ENCODE measurements at regions not wholly inside any gene's neighbourhood (a gene's known extent, or its start where the extent isn't known, plus 50 kb on each side); places are given as distances from the start of the nearest gene placed in this dataset.

DNA sequence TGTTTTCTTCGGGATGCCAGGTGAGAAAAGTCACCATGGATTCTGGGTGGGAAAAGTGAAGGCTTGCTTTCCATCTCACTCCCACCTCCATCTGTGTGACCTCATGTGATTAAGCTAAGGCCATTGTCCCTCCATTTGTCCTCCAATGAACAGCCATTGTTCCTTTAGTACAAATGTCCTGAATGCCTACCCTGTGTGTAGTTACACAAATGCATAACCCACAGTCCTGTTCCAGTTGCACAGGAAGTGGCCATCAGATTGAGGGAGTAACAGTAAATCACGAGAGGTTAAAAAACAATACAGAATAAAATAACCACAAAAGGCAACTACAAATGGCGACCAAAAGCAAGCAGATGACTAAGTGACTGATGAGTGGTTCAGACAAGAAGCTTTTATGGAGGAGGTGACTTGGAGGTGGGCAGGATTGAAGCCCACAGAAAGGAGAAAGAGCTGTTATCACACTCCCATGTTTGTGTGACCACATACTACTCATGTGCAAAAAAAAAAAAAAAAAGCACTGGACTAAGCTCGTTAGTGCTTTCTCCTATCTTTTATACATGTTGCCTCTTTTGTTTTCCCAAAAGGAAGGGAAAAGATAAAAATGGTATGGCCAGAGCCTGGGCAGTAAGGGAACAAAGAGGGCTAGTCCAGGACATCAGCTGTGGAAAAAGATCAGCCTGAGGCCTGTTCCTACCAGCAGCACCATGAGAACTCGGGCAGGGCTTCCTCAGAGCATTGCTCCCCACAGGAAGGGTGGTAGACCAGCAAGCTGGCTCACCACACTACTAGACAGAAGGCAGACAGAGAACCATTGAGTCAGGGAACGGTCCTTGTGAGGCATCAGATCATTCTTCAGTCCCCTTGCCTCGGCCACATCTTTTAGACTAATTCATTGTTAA, 111.0 kb downstream of the TFAP2A start:
- no peak for DNase-seq

DNA sequence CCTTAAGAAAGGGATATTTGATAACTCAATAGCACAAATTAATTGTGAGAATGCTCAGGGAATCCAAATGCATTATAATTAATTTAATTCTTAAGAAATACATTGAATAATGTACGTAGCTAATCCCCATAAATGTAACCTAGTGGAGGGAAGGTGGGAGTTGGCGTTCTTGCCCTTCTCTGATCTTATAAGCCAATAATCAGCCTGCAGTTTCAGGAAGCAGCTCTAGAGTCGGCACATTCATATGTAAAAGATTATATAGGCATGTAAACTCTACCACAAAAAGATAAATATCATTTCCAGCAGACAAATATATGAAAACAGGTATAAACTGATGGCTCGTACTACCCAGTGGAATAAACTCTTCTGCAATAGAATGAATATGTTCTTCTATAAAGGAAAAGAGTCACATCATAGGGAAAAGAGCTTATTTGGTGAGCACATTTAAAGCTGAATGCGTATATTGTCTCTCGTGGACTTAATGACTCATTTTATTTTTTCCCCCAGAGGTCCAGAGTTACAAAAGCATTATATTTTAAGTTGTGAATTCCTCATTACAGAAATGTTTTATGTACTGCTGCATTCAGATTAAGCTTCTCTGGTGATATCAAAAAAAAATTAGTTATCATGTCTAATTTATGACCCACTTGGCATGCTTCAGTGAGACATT, 112.2 kb downstream of the TFAP2A start:
- DNase-seq, result no peak

DNA sequence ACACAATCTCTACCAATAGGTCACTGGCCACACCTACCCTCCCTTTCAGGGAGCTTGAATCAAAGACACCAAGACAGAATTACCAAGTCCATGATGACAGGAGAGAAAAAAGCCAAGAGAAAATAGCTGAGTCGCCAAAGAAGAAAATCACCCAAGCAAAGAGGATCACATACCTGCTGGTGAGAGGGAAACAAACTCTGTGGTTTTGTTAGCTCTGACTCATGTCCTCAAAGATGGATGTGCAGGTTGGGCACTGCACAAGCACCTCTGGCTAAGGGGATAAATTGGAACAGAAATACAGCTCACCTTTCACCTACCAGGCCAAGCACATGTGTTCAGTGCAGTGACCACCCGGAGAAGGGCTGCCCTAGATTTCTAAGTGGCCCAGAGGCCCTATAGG, 114.8 kb downstream of the TFAP2A start:
- no peak for DNase-seq

DNA sequence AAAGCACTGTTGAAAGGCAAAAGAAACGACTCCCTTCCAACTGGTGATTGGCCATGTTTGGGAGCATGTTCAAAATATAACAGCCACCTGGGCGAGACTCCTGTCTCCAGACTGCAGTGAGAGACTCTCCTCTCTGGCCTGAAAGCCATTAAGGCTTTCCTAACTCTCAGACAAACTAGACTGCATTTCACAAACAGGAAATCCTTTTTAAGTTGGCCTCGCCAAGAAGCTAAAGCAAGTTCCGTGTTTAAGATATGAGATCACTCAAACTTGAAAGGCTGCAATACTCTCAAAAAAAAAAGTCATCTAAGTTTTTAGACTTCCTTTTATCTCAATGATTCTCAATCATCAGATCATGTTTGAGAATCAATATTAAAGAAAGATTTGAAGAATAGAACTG, 117.0 kb downstream of the TFAP2A start:
- DNase-seq, result no peak

DNA sequence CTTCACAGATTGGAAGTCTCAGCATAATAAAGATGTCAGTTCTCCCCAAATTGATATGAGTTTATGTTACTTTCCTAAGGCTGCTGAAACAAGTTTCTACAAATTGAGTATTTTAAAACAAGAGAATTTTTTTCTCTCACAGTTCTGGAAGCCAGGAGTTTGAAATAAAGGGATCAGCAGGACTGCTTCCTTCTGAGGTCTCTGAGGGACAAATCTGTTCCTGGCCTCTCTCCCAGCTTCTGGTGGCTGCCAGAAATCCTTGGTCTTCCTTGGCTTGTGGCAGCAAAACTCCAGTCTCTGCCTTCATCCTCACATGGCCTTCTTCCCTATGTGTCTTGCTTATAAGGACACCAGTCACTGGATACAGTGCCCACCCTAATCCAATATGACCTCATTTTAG, 136.1 kb downstream of the TFAP2A start:
- DNase-seq, result no peak

DNA sequence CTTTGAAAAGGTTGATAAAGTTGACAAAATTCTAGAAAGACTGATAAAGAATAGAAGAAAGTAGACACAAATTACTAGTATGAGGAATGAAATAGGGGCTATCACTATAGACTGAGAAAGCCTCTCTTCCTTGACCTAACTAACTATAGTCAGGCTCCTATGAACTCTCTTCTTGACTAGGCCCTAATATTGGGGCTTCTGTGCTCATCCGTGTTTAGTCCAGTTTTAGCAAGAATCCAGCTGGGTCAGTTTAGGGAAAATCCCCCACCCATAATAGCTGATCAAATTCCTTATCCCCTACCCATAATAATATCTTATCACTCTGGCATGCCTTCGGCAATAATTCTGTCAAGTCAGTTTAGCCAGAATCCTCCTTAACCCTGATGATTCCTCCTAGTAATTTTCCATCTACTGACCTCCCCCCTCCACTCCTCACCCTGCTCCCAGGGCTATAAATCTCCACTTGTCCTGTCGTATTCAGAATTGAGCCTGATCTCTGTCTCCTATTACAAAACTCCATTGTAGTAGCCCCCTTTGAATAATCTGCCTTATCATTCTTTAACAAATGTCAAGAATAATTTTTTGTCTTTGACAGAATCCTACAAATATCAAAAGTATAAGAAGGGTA, 138.1 kb downstream of the TFAP2A start:
- DNase-seq, result no peak

DNA sequence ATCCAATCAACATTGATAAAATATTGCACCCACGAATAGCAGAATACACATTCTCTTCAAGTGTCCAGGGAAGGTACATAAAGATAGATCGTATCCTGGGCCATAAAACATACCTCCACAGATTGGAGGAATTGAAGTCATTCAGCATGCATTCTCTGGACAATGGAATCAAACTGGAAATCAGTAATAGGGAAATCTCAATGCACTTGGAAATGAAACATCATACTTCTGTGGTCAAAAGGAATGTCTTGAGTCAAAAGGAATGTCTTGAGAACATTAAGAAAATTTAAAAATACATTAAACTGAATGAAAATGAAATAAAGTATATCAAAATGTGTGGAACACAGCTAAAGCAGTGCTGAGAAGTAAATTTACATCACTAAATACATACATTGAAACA, 138.8 kb downstream of the TFAP2A start:
- DNase-seq, result no peak

DNA sequence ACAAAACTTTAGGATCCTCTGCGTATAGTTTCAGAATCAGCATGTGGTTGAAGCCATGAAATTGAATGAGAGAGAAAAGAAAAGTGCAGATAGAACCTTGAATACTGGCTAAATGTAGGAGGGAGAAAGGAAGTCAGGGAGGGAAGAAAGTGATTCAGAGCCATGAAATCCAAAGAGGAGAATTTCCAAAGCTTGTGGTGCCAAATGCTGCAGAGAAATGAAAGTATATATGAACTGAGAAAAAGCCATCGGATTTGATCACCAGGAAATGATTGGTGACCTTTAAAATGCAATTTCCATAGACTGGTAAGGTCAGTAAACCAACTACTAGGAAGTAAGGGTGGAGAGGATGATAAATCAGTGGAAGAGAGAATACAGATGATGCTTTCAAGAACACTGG, 142.3 kb downstream of the TFAP2A start:
- no peak for DNase-seq

DNA sequence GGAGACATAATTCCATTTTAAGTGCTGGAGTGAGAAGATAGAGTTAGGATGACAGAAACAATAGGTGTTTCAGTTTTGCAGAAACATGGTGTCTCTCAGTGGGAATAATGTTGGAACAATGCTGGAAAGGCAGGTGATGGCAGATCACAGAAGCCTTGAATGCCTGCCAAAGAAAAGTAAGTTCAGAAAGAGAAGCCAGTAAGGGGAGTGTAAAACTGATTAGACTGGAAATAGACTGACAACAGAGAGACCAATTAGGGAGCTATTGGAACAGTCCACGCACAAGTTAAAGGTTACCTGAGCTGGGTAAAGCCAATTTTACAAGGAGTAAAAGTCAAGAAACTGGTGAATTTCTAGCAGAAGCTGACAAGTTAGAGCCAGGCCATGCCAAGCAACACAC, 142.9 kb downstream of the TFAP2A start:
- peak; percentile 62 for DNase-seq

DNA sequence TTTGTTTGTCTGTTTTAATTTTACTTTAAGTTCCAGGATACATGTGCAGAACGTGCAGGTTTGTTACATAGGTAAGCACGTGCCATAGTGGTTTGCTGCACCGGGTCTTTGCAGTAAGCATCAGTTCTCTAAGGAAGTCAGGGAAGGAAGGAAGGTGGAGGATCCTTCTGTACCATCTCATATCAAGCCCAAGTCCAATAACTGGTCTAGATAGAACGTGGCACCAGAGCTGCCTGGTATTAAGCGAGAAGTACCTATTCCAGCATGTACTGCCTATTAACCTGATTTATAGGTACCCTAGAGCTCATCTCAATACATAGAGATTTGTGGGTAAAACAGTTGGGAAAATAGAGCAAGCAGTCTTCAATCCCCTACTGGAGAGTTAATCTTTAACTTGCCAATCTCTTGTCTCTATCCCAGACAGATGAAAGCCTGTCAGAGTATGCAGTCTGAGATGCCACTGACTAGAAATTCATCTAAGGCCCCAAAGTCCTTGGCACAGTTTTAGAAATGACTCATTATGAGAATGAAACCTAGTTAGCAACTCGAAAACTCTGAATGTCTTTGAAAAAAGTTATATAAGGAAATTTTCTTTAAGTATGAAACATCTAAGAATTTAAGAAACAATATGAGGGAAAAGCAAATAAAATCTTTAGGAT, 144.9 kb downstream of the TFAP2A start:
- DNase-seq, result no peak

DNA sequence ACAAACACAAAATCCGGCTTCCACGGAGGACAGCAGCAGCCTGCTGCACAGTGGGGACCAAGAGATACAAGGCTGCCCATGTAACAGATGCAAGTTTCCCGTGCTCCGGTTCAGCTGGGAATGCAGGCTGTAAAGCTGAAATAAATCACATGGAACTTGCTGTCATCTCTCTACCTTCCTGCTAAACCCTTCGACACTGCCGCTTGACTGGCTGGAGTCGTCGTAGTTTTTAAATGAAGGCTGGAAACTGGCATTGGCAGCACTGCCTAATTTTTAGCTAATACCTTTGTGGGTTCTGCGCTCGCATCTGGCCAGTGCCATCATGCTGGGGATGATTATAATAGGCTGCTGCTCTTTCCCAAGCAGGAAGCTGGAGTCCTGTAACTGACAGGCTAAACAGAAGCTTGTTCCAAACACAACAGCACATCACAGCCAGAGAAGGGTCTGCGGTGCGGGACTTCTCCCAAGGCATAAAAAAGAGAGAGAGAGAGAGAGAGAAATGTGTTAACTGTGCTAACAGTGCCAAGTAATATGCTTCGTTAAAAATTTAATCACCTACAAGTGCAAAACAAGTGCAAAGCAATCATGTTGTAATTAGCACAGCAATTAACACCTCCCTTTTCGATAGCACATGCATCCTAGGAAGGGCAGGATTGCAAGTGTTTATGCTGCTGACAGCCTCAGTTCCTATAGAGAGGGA, 146.1 kb downstream of the TFAP2A start:
- no peak for DNase-seq

DNA sequence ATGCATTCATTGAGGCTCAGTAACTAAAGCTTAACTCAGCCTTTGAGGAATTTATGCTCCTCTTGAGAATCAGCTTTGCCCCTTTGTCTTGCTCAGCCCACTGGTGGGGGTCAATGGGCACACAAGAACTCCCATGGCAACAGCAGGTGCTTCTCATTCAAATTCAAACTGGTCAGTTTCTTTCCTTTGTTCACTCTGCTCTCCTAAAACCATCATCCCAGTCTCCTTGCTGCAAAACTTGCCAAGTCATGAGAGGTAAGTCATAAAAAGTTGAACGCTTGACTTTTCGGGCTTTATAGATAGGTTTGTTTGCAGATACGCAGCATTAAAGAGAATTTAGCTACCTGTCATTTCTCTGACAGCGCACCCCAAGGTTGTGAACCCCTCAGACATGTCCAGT, 146.8 kb downstream of the TFAP2A start:
- DNase-seq, result no peak

DNA sequence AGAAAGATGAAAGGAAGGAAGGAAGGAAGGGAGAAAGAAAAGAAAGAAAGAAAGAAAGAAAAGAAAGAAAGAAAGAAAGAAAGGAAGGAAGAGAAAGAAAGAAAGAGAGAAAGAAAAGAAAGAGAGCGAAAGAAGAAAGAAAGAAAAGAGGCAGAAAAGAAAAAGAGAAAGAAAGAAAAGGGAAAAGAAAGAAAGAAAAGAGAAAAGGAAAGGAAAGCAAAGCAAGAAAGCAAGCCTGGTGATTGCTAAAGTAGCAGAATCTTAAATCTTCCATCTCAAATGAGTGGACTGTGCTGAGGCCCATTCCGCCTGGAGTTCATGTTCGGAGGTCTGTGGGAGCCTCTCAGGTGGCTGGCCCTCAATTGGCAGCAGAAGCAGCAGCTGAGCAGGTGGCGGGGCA, 148.4 kb downstream of the TFAP2A start:
- DNase-seq, result no peak

DNA sequence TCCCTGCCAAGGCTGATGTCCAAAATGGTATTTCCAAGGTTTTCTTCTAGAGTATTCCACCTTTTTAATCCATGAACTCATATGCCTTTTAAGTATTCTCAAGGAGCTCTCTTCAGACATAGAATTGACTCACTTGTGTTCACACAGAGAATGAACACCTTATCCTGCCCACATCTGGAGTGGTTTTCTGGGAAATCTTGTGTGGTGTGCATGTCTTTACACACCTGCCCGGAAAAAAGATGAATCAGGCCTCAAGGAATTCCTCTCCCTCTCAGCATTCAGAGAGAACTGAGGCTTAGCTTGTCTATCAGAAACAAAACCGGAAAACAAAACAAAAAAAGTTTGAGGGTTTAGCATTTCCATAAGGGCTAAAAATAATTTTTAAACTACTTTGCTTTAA, 148.8 kb downstream of the TFAP2A start:
- no peak for DNase-seq

DNA sequence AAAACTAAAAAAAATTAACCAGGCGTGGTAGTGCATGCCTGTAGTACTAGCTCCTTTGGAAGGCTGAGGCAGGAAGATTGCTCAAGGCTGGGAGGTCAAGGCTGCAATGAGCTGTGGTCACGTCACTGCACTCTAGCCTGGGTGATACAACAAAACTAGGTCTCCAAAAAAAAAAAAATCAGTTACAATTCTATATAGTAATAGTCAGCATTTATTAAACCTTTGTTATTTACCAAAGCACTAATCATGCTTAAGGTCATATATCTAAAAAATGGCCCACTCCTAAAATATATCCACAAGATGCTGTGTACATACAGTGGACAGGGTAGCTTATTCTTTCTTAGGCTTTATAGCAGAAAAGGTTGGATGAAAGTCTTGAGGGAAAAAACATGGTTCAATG, 152.4 kb downstream of the TFAP2A start:
- DNase-seq, result no peak

DNA sequence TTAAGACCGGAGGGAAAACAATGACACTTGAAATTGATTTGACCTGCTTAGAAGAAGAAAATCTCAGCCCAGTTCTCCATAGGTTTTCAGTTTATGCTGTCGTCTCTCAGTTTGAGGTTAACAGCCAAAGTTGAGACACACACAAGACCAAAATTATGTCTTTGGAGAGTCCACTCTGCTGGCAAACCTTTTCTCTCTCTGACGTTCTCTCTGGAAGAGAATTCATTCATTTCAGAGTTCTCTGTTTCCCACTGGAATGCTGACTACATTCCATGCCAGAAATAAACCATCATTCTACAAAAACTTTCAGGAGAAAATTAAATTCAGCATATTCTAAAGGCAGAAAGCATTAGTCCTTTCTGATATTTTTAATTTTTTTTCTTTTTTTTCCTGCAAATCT, 155.2 kb downstream of the TFAP2A start:
- no peak for DNase-seq

DNA sequence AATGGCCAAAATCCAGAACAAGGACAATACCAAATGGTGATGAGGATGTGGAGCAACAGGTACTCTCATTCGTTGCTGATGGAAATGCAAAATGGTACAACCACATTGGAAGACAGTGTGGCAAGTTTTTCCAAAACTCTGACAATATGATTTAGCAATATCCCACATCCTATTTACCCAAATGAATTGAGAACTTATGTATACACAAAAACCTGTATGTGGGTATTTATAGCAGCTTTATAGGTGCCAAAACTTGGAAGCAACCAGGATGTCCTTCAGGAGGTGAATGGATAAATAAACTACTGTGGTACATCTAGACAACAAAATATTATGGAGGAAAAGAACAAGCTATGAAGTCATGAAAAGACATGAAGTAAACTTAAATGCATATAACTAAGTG, 156.5 kb downstream of the TFAP2A start:
- DNase-seq, result no peak

DNA sequence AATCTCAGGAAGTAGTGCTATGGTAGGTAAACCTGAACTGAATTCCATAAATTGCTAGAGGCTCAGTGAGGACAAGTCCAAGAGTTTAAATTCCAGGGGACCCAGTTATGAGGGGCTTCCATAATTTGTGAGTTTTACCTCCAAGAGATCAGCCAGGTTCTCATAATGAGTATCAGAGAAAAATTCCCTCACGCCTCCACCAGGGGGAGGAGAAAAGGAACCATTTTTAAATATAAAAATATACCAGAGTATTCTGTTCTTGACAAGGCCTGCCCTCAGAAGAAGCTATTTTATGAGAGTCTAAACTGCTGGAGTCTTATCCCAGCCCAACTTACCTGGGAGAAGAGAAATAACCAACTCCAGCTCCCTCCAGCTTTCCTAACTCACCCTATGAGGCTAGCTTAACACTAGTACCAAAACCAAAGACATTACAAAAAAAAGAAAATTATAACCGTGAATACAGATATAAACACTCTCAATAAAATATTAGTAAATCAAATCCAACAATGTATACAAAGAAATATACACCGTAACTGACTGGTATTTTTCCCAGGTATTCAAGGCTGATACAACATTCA, 158.7 kb downstream of the TFAP2A start:
- no peak for DNase-seq

DNA sequence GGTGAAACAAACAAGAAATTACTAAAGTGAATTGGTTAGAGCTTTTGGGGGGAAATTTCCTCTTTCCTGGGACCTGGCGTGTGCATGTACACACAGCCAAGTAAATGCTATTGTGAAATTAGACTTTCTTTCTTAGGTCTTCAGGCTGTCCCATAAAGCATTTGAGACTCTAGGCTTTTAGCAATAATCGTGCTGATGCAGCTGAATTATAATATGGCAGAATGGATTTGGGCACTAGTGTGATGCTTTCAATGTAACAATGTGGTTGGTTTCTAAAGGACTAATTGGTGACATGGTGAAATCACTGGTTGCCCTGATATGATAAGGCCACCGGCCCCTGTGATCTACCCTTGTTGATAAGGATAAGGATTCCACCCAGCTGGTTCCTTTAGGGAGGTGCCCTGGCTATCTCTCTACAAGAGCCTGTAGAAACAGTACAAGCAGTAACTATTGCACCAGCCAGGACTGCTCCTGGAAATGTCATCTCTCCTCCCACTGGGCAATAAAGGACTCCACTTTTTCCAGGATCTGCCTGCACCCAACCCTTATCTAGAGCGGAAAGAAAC, 164.1 kb downstream of the TFAP2A start:
- DNase-seq, result no peak

DNA sequence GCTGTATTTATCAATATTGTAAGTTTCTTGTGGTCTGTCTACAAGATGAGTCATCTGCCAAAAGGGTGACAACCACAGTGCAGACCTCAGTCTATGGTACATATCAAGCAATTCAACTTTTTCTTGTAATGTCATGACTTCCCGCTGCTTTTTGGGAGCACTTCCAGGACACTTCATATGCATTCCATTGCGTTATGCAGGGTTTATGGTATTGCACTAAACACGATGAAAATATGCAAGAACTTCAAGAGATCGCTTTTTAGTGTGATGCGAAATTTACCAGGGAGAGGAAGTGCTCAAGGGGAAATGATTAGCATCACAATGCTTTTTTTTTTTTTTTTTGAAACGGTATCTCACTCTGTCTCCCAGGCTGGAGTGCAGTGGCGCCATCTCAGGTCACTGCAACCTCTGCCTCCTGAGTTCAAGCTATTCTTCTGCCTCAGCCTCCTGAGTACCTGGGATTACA, 166.5 kb downstream of the TFAP2A start:
- DNase-seq, result no peak

DNA sequence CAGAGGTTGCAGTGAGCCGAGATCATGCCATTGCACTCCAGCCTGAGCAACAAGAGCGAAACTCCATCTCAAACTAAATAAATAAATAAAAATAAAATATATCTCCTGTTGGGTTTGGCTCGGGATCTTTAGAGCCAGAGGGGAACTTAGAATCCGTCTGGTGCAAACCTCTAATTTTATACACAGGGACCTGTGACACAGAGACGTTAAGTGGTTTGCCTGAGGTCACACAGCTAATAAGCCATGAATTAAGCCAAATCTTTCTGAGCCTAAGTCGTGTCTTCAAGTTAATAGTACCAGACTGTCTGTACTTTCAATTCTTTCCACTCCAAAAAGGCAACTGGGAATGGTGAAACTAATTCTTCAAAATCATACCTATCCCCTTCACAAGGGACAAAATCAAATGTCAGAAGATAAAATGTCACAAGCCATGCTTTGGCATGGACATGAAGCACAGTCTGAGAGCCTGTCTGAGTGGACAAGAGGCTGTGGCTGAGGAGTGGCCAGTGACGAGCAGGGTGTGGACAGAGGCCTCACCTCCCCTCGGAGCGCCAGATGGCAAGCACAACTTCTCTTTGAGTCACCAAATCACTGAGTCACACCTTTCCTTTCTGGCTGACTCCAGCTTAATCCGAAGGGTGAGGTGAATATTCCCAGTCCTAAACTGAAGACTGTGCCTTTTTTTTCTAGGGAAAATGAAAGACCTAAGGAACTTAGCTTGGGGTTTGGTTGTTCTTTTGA, 177.4 kb downstream of the TFAP2A start:
- no peak for DNase-seq

All from COR-L47 (cell line).